AG10803 (cell line): ENCODE measurements at regions not wholly inside any gene's neighbourhood (a gene's known extent, or its start where the extent isn't known, plus 50 kb on each side); places are given as distances from the start of the nearest gene placed in this dataset.

Experiments used
- DNase-seq: peaks from one replicate; pipeline ENCODE4 v3.0.0; 2010; ENCODE audit warnings: low read depth
- H3K4me3 ChIP-seq: 2 replicates; pipeline ENCODE4 v1.5.1; 2011; ENCODE audit warnings: mild to moderate bottlenecking, low read length, control low read depth
- TF ChIP-seq, protein P1 (sequence below): conservative IDR thresholded peaks from 2 replicates; pipeline ENCODE4 v1.5.1; 2011; ENCODE audit warnings: mild to moderate bottlenecking, low read length, control low read depth, inconsistent platforms

DNA sequence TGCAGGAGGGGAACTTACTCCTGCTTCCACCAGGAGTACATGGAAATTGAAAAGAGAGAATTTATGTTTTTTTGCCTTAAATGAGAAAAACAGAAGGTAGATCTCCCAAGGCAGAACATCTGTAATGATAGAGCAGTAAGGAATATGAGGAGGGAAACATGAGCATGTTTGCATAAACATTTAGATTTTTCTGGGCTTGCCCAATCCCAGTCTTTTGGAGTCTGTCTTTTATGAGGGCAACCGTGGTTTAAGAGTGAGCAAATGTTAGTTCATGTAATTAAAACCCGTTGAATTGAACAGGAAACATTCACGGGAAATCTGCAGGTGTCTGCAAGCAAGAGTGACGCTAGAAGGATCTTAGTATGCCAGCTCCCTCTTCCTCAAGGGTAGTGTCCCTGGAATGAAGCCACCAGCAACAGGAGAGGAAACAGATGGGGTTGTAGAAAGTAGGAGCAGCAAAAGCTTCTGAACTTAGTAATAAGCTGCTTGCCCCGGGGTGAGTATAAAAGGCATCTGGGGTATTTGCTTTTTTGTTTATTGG is 79.3 kb downstream of the ARF6 start:
- peak overlapping the region; percentile 18 for H3K4me3 ChIP-seq
- TF ChIP-seq, protein P1, sequence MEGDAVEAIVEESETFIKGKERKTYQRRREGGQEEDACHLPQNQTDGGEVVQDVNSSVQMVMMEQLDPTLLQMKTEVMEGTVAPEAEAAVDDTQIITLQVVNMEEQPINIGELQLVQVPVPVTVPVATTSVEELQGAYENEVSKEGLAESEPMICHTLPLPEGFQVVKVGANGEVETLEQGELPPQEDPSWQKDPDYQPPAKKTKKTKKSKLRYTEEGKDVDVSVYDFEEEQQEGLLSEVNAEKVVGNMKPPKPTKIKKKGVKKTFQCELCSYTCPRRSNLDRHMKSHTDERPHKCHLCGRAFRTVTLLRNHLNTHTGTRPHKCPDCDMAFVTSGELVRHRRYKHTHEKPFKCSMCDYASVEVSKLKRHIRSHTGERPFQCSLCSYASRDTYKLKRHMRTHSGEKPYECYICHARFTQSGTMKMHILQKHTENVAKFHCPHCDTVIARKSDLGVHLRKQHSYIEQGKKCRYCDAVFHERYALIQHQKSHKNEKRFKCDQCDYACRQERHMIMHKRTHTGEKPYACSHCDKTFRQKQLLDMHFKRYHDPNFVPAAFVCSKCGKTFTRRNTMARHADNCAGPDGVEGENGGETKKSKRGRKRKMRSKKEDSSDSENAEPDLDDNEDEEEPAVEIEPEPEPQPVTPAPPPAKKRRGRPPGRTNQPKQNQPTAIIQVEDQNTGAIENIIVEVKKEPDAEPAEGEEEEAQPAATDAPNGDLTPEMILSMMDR, result 0 out of 2 replicates have a peak, but pooled peaks have one; percentile 9
- peak; percentile 82 for DNase-seq

DNA sequence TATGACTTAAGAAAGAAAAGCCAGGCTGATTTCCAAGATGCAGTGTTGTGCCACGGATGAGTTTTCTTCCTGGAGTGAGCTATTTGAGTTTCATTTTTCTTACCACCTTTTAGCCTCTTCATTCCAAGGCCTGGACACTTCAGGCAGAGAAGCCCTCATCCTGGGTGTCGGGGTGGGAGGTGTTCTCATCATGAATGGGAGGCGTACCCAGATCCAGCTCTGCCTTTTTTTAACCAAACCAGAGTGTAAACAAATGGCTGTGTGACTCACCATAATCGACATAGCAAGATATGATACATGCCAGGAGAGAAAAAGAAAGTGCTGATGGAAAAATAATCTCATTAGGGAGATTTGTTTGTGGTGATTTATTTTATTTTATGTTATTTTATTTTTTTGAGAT is 79.9 kb downstream of the ARF6 start:
- peak; percentile 83 for DNase-seq
- TF ChIP-seq, protein P1, result no peak
- peak overlapping the region; percentile 18 for H3K4me3 ChIP-seq

DNA sequence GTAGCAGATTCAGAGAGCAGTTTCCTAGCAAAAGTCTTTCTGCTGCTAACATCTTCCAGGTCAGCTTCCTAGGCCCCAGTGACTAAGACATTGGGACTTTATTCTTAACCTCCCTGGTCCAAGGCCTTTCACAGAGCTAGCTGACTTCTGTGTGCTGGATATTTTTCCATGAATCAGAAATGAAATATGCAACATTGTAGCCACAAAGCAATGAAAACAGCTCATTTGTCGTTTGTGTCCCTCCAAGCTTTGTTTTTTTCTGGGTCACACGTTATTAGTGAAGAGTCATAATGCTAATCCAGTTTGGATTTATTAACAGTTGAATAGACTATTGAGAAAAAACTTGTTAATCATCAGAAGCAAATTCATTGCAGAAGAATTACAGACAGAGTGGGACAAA is 82.4 kb downstream of the ARF6 start:
- H3K4me3 ChIP-seq, result no peak overlapping the region

DNA sequence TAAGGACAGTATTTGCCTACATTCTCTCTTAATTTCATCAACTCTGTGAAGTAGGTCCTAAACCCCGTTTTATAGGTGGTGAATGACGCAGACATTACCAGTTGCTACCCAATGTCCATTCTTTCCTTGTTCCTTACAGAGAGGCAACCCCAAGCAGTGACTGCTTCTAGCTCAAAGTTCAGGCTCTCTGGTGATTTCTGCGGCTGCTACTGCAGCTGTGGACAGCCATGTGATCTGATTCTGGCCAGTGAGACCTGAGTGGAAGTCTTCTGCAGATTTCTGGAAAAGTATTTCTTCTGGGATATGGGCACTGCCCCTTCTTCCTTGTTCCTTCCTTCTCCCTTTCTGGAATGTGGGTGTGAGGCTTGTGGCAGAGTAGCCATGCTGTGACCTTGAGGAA is 82.9 kb downstream of the ARF6 start:
- DNase-seq, result no peak
- TF ChIP-seq, protein P1, result no peak
- H3K4me3 ChIP-seq, result no peak overlapping the region

More for the DNA sequence above, 82.4 kb downstream of the ARF6 start:
- TF ChIP-seq, protein P1, result no peak
- peak; percentile 93 for DNase-seq

DNA sequence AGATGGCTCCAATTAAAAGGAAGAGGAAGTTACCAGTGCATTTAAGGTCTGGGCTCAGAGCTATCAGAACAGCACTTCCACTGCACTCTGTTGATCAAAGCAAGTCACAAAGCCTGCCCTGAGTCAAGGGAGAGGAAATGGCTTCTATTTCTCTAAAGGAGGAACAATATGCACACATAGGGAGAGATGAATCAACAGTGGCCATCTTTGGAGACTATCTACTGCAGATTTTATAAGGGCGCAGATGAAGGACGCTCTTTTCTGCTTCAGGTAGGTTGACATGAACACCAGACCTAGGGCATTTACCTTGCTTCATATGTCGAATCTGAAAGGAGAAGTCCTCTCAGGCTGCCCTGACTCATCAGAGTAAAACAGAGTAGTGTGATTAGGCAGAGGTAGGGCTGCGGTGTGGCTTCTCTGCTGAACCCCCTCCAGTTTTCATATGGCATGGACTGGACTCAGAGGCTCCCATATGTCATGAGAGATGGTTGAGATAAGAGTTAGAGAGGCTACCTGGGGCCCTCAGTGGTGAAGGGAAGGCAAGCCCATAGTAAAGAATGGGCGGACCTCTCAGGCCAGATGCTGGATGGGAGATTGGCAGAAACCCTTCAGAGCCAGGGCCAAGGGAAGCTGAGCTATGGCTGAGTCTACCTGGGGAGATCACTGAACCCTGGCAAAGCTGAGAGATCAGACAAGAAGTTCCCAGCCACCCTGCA is 84.4 kb downstream of the ARF6 start:
- no peak overlapping the region for H3K4me3 ChIP-seq
- TF ChIP-seq, protein P1, result no peak
- no peak for DNase-seq

DNA sequence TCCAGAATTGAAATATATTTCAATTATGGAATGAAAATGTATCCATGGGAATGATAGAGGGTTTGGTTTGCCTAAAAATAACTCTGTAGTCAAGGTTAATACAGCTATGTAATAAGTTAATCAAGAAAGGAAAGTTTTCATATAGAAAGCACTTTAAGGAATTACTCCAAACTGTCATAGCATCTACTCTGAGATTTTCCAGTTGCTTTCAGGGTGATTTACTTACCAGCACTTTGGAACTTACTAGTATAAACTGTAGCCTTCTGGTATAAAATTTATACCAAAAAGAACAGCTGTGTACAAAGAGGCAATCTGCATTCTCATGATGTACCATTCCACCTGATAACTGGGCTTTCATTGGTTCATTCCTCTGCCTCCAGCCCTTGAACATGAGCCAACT is 87.1 kb downstream of the ARF6 start:
- no peak overlapping the region for H3K4me3 ChIP-seq
- TF ChIP-seq, protein P1, result no peak
- DNase-seq, result no peak

DNA sequence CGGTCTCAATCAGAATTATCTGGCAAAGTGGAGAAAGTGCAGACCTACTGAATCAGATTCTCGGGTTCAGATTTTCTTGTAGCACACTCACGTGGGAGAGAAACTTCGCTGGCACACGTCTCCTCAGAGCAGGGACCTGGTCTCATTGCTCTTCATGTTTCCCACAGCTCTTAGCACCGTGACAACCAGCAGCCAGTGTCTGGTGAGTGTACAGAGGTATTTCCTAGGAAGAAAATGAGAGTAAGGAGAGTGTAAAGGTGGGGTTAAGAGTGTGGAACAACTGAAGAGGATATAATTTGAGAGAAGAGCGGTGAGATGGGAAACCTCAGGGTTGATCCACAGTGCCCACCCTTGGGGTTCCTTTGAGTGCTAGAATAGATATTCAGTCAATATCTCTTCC is 89.2 kb downstream of the ARF6 start:
- TF ChIP-seq, protein P1, result no peak
- no peak overlapping the region for H3K4me3 ChIP-seq
- no peak for DNase-seq
